ENCODE measurements at regions not wholly inside any gene's neighbourhood (a gene's known extent, or its start where the extent isn't known, plus 50 kb on each side); places are given as distances from the start of the nearest gene placed in this dataset.

DNA sequence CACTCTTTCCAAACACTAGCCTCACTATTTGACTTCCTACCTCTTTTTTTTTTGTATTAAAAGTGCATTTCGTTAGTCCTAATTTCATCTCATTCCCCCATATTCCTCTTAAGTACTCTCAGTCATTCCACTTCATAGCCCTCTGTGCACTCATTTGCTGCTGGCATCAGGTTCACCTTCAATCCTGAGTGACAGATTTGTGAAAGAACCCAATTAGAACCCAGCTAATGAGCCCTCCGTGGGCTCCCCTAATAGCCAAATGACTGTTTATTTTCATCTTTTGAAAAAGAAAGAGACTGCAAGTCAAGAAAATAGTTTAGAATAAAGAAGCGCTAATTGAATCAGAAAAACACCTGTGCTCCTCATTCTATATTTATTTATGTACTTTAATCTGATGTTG is 512.1 kb upstream of the LRATD1 start:
- intact Hi-C loops (cut with DNase I; ENCODE audit: low total_unique reads), result no loop called here
- H3K4me1 ChIP-seq, result no peaks in the 10 kb centered on the region
- no peak overlapping the region for H3K27ac ChIP-seq
- DNase-seq, result no peak
- H3K4me3 ChIP-seq, result no peak overlapping the region
- no peaks in the 10 kb centered on the region for H3K9me3 ChIP-seq
- TF ChIP-seq, protein P1, sequence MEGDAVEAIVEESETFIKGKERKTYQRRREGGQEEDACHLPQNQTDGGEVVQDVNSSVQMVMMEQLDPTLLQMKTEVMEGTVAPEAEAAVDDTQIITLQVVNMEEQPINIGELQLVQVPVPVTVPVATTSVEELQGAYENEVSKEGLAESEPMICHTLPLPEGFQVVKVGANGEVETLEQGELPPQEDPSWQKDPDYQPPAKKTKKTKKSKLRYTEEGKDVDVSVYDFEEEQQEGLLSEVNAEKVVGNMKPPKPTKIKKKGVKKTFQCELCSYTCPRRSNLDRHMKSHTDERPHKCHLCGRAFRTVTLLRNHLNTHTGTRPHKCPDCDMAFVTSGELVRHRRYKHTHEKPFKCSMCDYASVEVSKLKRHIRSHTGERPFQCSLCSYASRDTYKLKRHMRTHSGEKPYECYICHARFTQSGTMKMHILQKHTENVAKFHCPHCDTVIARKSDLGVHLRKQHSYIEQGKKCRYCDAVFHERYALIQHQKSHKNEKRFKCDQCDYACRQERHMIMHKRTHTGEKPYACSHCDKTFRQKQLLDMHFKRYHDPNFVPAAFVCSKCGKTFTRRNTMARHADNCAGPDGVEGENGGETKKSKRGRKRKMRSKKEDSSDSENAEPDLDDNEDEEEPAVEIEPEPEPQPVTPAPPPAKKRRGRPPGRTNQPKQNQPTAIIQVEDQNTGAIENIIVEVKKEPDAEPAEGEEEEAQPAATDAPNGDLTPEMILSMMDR (IDR thresholded peaks at IDR 0.05), result no peak
- no peaks in the 10 kb centered on the region for H3K27me3 ChIP-seq
- H3K36me3 ChIP-seq, result no peaks in the 10 kb centered on the region

DNA sequence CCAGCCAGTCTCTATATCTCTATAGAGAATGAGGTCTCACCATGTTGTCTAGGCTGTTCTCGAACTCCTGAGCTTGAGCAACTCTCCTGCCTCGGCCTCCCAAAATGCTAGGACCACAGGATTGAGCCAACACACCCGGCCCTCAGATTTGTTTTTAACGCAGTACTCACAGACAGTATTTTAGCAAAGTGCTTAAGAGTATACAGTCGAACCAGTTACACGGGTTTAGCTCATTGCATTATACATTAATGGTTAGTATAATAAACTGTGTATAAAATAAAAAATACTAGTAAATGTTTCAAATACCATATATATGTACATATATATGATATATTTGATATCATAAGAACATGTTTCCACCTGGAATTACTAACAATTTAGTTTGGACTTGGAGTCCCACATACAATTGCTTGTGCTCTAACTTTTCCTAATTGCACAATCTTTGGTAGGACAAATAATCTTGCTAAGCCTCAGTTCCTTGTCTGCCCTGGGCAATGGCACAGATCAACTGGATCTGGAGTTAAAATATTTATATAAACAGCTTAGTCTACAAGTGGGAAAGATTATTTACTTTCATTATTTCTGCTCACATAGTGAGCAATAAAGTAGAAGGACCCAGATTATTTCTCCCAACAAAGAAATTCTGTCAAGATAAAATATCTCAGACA is 508.9 kb upstream of the LRATD1 start:
- H3K4me1 ChIP-seq, result no peaks in the 10 kb centered on the region
- no peak for DNase-seq
- TF ChIP-seq, protein P1 (IDR thresholded peaks at IDR 0.05), result no peak
- H3K4me3 ChIP-seq, result no peak overlapping the region
- intact Hi-C loops (cut with DNase I; ENCODE audit: low total_unique reads), result no loop called here
- no peaks in the 10 kb centered on the region for H3K36me3 ChIP-seq
- H3K9me3 ChIP-seq, result no peaks in the 10 kb centered on the region
- no peak overlapping the region for H3K27ac ChIP-seq
- H3K27me3 ChIP-seq, result no peaks in the 10 kb centered on the region

DNA sequence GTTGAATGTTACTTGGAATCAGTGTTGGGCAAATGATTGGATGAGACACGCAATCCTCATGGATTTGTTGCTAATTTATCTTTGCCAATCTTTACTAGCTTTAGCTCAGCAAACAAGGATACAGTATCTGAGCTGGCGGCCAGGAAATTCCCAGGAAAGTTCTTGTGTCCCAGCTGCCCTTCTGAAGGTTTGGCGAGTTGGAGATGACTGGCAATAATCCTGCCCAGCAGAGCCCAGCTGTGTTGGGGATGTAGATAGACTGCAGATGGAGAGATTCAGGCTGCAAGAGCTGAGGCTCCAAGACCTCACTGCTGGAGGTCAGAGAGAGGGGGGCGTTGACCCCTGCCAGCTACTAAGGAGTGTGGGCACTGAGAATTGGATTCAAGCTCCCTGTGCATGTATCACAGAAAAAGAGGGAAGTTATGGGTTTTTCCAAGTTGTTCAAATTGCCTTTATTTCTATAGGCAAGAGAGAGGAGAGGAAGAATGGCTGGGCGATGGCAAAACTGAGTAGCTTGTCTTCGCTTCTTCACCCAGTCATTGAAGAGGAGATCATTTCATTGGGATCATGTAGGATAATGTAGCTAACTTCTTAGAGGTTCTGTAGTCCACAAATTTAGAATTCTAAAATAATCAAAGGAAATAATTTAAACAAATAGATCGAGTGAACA is 506.8 kb upstream of the LRATD1 start:
- TF ChIP-seq, protein P1 (IDR thresholded peaks at IDR 0.05), result no peak
- no peaks in the 10 kb centered on the region for H3K36me3 ChIP-seq
- no peaks in the 10 kb centered on the region for H3K27me3 ChIP-seq
- intact Hi-C loops (cut with DNase I; ENCODE audit: low total_unique reads), result no loop called here
- DNase-seq, result no peak
- H3K27ac ChIP-seq, result no peak overlapping the region
- no peaks in the 10 kb centered on the region for H3K9me3 ChIP-seq
- no peak overlapping the region for H3K4me3 ChIP-seq
- H3K4me1 ChIP-seq, result no peaks in the 10 kb centered on the region

DNA sequence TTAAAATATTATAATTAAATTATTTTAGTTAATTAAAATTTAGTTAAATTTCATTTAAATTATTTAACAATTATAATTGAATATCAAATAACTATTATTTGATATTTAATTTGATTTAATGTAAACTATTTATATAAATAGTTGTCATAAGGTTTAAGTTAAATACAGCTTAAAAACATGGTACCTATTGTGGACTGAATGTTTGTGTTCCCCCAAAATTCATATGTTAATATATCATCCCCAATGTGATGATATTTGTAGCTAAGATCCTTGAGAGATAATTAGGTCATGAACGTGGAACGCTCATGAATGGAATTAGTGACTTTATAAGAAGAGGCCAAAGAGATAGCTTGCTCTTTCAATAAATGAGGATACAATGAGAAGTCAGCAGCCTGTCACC is 505.7 kb upstream of the LRATD1 start:
- Histone ChIP-seq H3K27ac (no peak overlapping the region), H3K36me3 (no peaks in the 10 kb centered on the region)
- TF ChIP-seq, protein P1 (IDR thresholded peaks at IDR 0.05), result no peak

DNA sequence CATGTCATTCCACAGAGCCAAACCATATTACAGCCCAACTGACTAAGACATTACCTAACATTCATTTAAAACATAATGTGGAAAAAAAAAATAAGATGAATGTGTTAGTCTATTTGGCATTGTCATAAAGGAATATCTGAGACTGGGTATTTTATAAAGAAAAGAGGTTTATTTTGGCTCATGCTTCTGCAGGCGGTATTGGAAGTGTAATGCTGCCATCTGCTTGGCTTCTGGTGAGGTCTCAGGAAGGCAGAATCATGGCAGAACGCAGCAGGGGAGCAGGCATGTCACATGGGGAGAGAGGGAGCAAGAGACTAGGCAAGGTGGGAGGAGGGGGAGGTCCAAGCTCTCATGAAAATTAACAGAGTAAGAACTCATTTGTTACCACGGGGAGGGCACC is 504.8 kb upstream of the LRATD1 start:
- H3K36me3 ChIP-seq, result no peaks in the 10 kb centered on the region
- DNase-seq, result no peak
- H3K4me3 ChIP-seq, result no peak overlapping the region
- H3K9me3 ChIP-seq, result no peaks in the 10 kb centered on the region
- intact Hi-C loops (cut with DNase I; ENCODE audit: low total_unique reads), result no loop called here
- no peaks in the 10 kb centered on the region for H3K27me3 ChIP-seq
- TF ChIP-seq, protein P1 (IDR thresholded peaks at IDR 0.05), result no peak
- H3K27ac ChIP-seq, result no peak overlapping the region
- no peaks in the 10 kb centered on the region for H3K4me1 ChIP-seq

More for the DNA sequence above, 505.7 kb upstream of the LRATD1 start:
- intact Hi-C loops (cut with DNase I; ENCODE audit: low total_unique reads), result no loop called here
- Histone ChIP-seq H3K27me3 (no peaks in the 10 kb centered on the region), H3K4me3 (no peak overlapping the region), H3K4me1 (no peaks in the 10 kb centered on the region), H3K9me3 (no peaks in the 10 kb centered on the region)
- no peak for DNase-seq

All from tibial artery (tissue), 4 donors.